PC-9 (cell line): ENCODE measurements at regions not wholly inside any gene's neighbourhood (a gene's known extent, or its start where the extent isn't known, plus 50 kb on each side); places are given as distances from the start of the nearest gene placed in this dataset.

Experiments
- CTCF ChIP-seq: fragments of 200-600 bp; sonication (generic); conservative IDR thresholded peaks from 2 replicates; pipeline ENCODE4 v1.6.1; 2017; ENCODE audit warnings: mixed run types, antibody characterized with exemption, mild to moderate bottlenecking, moderate library complexity
- EZH2 ChIP-seq: fragments of 200-600 bp; sonication (generic); IDR thresholded peaks from 2 replicates; pipeline ENCODE4 v1.8.0; 2017; ENCODE audit warnings: antibody characterized with exemption, low read depth

GRCh38 chr14:50051706-50052105 lies 64.7 kb downstream of the VCPKMT start:
- TF ChIP-seq EZH2 (no peak), CTCF (no peak)
